GM23248 (cell line): ENCODE measurements at regions not wholly inside any gene's neighbourhood (a gene's known extent, or its start where the extent isn't known, plus 50 kb on each side); places are given as distances from the start of the nearest gene placed in this dataset.

ENCODE experiments used
- DNase-seq: peaks from one replicate; pipeline ENCODE4 v3.0.0-alpha.2; 2015
- H2AFZ ChIP-seq: fragments of 200-600 bp; sonication (generic); 2 replicates; pipeline ENCODE4 v1.6.1; 2016; ENCODE audit warnings: antibody characterized with exemption
- H3F3A ChIP-seq: fragments of 200-600 bp; sonication (generic); 2 replicates; pipeline ENCODE4 v1.6.1; 2016; ENCODE audit warnings: mild to moderate bottlenecking, antibody characterized with exemption, mixed run types; ENCODE audit not compliant: insufficient read depth
- H3K27ac ChIP-seq: fragments of 200-600 bp; sonication (generic); 2 replicates; pipeline ENCODE4 v1.5.1; 2016; ENCODE audit warnings: mild to moderate bottlenecking
- H3K27me3 ChIP-seq: fragments of 200-600 bp; sonication (generic); replicated peaks from 2 replicates; pipeline ENCODE4 v1.6.1; 2016; ENCODE audit warnings: mild to moderate bottlenecking; ENCODE audit not compliant: insufficient read depth
- H3K36me3 ChIP-seq: fragments of 200-600 bp; sonication (generic); 2 replicates; pipeline ENCODE4 v1.6.1; 2016; ENCODE audit warnings: low read depth, mild to moderate bottlenecking
- H3K4me1 ChIP-seq: fragments of 200-600 bp; sonication (generic); 2 replicates; pipeline ENCODE4 v1.6.1; 2016; ENCODE audit warnings: mild to moderate bottlenecking; ENCODE audit not compliant: insufficient read depth
- H3K4me2 ChIP-seq: fragments of 200-600 bp; sonication (generic); one replicate; pipeline ENCODE4 v1.6.1; 2016; ENCODE audit warnings: mild to moderate bottlenecking; ENCODE audit not compliant: unreplicated experiment
- H3K4me3 ChIP-seq: fragments of 200-600 bp; sonication (generic); 2 replicates; pipeline ENCODE4 v1.5.1; 2016; ENCODE audit warnings: mild to moderate bottlenecking
- H3K79me2 ChIP-seq: fragments of 200-600 bp; sonication (generic); 2 replicates; pipeline ENCODE4 v1.6.1; 2016; ENCODE audit warnings: mild to moderate bottlenecking; ENCODE audit not compliant: insufficient read depth
- H3K9ac ChIP-seq: fragments of 200-600 bp; sonication (generic); 2 replicates; pipeline ENCODE4 v1.6.1; 2016; ENCODE audit warnings: mild to moderate bottlenecking
- H3K9me2 ChIP-seq: fragments of 200-600 bp; sonication (generic); 2 replicates; pipeline ENCODE4 v1.6.1; 2016; ENCODE audit warnings: mixed run types, mild to moderate bottlenecking, moderate library complexity; ENCODE audit not compliant: insufficient read depth
- H3K9me3 ChIP-seq: fragments of 200-600 bp; sonication (generic); one replicate; pipeline ENCODE4 v1.6.1; 2017; ENCODE audit warnings: low read depth
- H4K20me1 ChIP-seq: fragments of 200-600 bp; sonication (generic); 2 replicates; pipeline ENCODE4 v1.6.0; 2016; ENCODE audit not compliant: insufficient read depth
- EZH2 ChIP-seq: fragments of 200-600 bp; sonication (generic); IDR thresholded peaks from 2 replicates; pipeline ENCODE4 v1.6.1; 2018; ENCODE audit warnings: antibody characterized with exemption, mild to moderate bottlenecking; ENCODE audit not compliant: insufficient read depth, poor library complexity, severe bottlenecking
- EZH2phosphoT487 ChIP-seq: fragments of 200-600 bp; sonication (generic); IDR thresholded peaks from 2 replicates; pipeline ENCODE4 v1.6.1; 2018; ENCODE audit warnings: antibody characterized with exemption, moderate library complexity, mild to moderate bottlenecking, low read depth; ENCODE audit not compliant: insufficient read depth
- WGBS, 2 experiments: methylation state at CpG; one replicate each; pipeline ENCODE4 v1.1.6; 2015 to 2017; ENCODE audit warnings: low lambda C conversion rate in 2 of 2, low coverage in 1 of 2; ENCODE audit errors: missing lambda C conversion rate in 2 of 2; 5-methylcytosine and 5-hydroxymethylcytosine counted together
- in situ Hi-C: fragments of 300-500 bp; cut with MboI; formaldehyde crosslinking; loops from 2 replicates; pipeline ENCODE4 v1.15.0; 2020

DNA sequence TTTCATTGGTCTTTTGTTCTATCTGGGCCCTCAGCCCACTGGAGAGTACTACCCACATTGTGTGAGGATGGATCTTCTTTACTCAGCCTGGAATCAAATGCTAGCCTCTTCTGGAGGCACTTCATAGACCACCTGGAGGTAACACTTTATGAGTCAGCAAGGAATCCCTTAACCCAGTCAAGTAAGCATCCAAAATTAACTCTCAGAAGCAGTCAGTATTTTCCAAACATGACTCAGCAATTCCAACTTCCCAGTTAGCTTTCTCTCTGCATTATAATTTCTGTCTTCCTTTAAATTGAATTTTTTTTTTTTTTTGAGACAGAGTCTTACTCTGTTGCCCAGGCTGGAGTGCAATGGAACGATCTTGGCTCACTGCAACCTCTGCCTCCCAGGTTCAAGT, 142.7 kb downstream of the ACKR3 start:
- Histone ChIP-seq H3K79me2 (no peaks in the 10 kb centered on the region), H3K4me1 (peaks cover 17% of the 10 kb centered on the region)

DNA sequence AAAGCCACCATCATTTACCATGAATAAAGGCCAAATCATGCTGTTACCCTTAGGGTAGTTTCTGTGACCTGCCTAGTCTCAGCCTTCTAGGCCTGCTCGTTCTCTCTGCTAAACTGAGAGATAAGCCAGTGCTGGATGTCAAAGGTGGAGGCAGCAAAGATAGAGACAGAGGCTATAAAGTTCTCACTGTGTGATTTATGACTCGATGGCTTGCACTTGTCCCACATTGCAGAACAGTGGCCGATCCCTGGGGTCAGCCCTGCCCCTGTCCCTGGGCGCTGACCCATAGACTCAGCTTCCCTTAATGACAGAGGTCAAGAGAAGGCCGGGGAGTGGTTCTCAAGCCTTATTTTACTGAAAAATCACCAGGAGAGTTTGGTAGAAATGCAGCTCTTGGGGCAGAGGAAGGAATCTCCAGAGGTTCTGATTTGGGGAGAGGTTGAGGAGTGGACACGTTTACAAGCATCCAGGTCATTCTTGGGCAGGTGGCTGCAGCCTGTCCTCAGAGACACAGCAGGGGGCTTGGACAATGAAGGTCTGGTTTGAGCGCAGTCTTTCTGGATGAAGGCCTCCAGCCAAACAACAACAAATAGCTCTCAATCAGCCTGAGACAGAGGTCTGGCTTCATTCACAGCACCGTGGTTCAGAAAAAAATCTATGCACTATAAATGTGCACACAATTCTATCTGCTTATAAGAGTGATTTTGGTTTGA, 143.5 kb downstream of the ACKR3 start:
- TF ChIP-seq EZH2 (no peak), EZH2phosphoT487 (no peak)
- H3K27me3 ChIP-seq: peaks cover 7% of the 10 kb centered on the region; the same call in 1 of the 2 replicates
- H4K20me1 ChIP-seq: no peaks in the 10 kb centered on the region
- no peak for DNase-seq
- H3K36me3 ChIP-seq: no peaks in the 10 kb centered on the region
- H3K9ac ChIP-seq: no peak overlapping the region
- peaks cover 3% of the 10 kb centered on the region; the same call in 1 of the 2 replicates for H3F3A ChIP-seq
- in situ Hi-C loops: no loop called here
- H3K4me3 ChIP-seq: no peak overlapping the region
- no peak overlapping the region for H3K4me2 ChIP-seq
- H3K9me2 ChIP-seq: no peaks in the 10 kb centered on the region
- H3K27ac ChIP-seq: no peak overlapping the region
- H3K9me3 ChIP-seq: no peaks in the 10 kb centered on the region
- H3K79me2 ChIP-seq: no peaks in the 10 kb centered on the region
- no peak overlapping the region for H2AFZ ChIP-seq
- H3K4me1 ChIP-seq: peaks cover 17% of the 10 kb centered on the region
- WGBS, 2 experiments: 91% methylated on average over 8 of the region's 8 CpGs

More for the DNA sequence above, 142.7 kb downstream of the ACKR3 start:
- Histone ChIP-seq H2AFZ (no peak overlapping the region), H4K20me1 (no peaks in the 10 kb centered on the region), H3K4me3 (no peak overlapping the region), H3K27ac (peak overlapping the region; percentile 61), H3K27me3 (peaks cover 7% of the 10 kb centered on the region; the same call in 1 of the 2 replicates), H3K9me2 (no peaks in the 10 kb centered on the region), H3K9me3 (no peaks in the 10 kb centered on the region), H3K9ac (no peak overlapping the region; the same call in 1 of the 2 replicates), H3K4me2 (peak overlapping the region; percentile 39), H3F3A (peaks cover 3% of the 10 kb centered on the region; the same call in 1 of the 2 replicates), H3K36me3 (no peaks in the 10 kb centered on the region)
- TF ChIP-seq EZH2 (no peak), EZH2phosphoT487 (no peak)
- in situ Hi-C loops: no loop called here
- DNase-seq: peak; percentile 59
- 50 to 67% methylated on average over 1 of the region's 1 CpG for WGBS, 2 experiments

DNA sequence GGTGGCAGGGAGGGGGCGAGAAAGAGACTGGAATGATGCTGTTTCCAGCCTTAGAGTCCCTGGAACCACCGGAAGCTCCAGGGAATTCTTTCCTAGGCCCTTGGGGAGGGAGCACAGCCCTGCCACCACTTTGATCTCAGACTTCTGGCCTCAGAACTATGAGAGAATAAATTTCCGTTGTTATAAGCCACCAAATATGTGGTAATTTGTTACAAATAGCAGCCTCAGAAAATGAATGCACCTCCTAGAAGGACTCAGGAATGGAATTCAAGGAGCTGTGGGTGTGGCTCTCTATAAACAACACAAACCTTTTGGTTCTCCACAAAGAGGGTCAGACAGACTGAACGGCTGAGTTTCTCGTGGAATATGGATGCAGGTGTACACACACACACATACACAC, 144.5 kb downstream of the ACKR3 start:
- no peak overlapping the region for H3K4me2 ChIP-seq
- in situ Hi-C loops: no loop called here
- H3K36me3 ChIP-seq: no peaks in the 10 kb centered on the region
- peaks cover 7% of the 10 kb centered on the region; the same call in 1 of the 2 replicates for H3K27me3 ChIP-seq
- H3K4me3 ChIP-seq: no peak overlapping the region
- no peak overlapping the region for H3K9ac ChIP-seq
- H3K9me2 ChIP-seq: no peaks in the 10 kb centered on the region
- TF ChIP-seq EZH2 (no peak), EZH2phosphoT487 (no peak)
- no peaks in the 10 kb centered on the region for H4K20me1 ChIP-seq
- DNase-seq: no peak
- 77 to 83% methylated on average over 5 of the region's 5 CpGs for WGBS, 2 experiments
- no peaks in the 10 kb centered on the region for H3K9me3 ChIP-seq
- H3F3A ChIP-seq: peaks cover 3% of the 10 kb centered on the region; the same call in 1 of the 2 replicates
- H3K79me2 ChIP-seq: no peaks in the 10 kb centered on the region
- H2AFZ ChIP-seq: no peak overlapping the region
- peaks cover 17% of the 10 kb centered on the region for H3K4me1 ChIP-seq
- H3K27ac ChIP-seq: no peak overlapping the region

DNA sequence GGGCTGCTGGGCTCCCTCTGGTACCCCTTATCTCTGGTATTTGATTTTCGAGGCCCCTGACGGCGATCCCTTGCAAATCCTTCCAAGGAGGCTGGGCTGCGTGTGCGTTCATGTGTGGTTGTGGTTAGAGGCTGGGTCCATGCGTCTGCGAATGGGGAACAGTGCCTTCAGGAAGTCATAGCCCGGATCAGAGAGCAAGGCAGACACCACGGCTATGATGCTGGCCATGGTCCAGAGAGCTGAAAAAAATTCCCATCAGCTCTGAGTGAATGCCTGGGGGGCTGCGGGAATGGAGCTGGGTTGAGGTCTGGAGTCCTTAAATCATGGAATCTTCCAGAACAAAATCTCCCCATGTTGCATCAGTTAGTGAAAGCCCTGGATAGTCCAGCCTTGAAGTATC, 145.5 kb downstream of the ACKR3 start:
- H3F3A ChIP-seq: peaks cover 3% of the 10 kb centered on the region; the same call in 1 of the 2 replicates
- H4K20me1 ChIP-seq: no peaks in the 10 kb centered on the region
- 0 out of 2 replicates have a peak overlapping the region, but pooled peaks have one; percentile 37 for H2AFZ ChIP-seq
- H3K9ac ChIP-seq: no peak overlapping the region
- no peaks in the 10 kb centered on the region for H3K9me2 ChIP-seq
- WGBS, 2 experiments: 54 to 66% methylated on average over 10 of the region's 10 CpGs
- no peaks in the 10 kb centered on the region for H3K79me2 ChIP-seq
- H3K27me3 ChIP-seq: peaks cover 7% of the 10 kb centered on the region; the same call in 1 of the 2 replicates
- no peak overlapping the region for H3K4me3 ChIP-seq
- DNase-seq: no peak
- no peak overlapping the region for H3K4me2 ChIP-seq
- no peaks in the 10 kb centered on the region for H3K36me3 ChIP-seq
- in situ Hi-C loops: no loop called here
- TF ChIP-seq EZH2 (no peak), EZH2phosphoT487 (no peak)
- H3K9me3 ChIP-seq: no peaks in the 10 kb centered on the region
- no peak overlapping the region for H3K27ac ChIP-seq
- H3K4me1 ChIP-seq: peaks cover 17% of the 10 kb centered on the region
